LHCN-M2 (cell line): ENCODE measurements at regions not wholly inside any gene's neighbourhood (a gene's known extent, or its start where the extent isn't known, plus 50 kb on each side); places are given as distances from the start of the nearest gene placed in this dataset.
"Not testable (repeated sequence)": the region's sequence is repeated elsewhere in the genome, so short reads cannot be mapped to it uniquely, and the experiment has no call there.

Source experiments
- DNase-seq: peaks from one replicate; pipeline ENCODE4 v3.0.0-alpha.2; 2012; ENCODE audit warnings: low read depth

DNA sequence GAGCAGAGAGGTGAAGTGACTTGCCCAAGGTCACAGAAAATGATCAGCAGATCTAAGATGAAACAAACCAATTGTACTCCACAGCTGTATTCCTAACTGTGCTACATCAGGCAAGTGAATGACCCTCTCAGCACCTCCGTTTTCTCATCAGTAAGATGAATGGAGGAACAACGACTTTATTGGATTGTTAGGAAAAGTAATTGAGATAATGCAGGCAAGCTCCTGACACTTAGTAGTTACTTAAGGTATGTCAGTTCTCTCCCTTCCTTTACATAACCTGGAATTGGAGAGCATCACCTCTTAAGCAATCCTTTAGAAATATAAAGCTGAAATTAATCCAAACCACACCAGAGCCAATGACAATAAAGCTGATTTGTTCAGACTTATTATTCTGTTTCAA is 451.2 kb upstream of the CD180 start:
- DNase-seq: no peak

DNA sequence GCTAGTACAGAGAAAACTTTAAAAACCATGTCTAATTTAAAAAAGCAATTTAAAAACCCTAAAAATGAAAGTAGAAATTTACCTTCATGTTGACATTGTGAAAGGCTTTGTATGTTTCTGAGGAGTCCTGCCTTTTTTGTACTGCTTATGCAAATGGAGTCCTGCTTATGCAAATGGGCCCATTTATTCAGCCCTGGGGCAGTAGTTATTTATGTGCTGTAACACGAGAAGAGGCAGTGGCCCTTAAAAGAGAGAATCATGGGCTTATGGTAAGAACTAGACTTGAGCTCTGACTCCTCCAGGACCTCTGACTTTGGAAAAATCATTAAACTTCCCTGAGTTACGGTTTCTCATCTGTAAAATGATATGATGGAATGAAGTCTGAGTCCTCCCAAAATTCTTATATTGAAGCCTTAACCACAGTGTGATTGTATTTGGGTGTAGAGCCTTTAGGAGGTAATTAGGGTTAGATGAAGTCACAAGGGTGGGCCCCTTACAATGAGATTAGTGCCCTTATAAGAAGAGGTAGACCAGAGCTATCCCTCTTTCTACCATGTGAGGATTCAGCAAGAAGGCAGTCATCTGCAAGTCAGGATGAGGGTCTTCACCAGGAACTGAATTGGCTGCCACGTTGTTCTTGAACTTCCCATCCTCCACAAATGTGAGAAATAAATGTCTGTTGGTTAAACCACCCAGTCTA is 447.8 kb upstream of the CD180 start:
- no peak for DNase-seq

- DNase-seq: peak; percentile 14
Measured at GRCh38 chr5:67643536-67643935, 446.9 kb upstream of the CD180 start.

DNA sequence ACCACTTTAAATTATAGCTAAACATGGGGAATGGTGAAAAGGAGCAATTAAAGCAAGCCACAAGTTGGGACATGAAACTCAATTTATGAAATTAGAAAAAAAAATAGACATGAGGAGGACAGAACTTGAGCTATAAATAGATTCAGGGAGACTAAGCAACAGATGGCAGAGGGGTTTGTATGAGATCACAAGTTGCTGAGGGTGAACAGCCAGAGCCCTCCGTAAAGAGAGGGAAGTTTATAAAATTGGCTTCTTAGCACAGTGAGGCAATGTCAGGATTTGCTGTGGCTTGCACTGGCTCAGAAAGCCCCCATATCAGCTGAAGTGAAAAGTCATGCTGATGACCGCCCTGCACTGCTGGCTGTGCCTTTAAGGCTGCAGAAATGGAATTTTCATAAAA is 443.4 kb upstream of the CD180 start:
- DNase-seq: peak; percentile 62

DNA sequence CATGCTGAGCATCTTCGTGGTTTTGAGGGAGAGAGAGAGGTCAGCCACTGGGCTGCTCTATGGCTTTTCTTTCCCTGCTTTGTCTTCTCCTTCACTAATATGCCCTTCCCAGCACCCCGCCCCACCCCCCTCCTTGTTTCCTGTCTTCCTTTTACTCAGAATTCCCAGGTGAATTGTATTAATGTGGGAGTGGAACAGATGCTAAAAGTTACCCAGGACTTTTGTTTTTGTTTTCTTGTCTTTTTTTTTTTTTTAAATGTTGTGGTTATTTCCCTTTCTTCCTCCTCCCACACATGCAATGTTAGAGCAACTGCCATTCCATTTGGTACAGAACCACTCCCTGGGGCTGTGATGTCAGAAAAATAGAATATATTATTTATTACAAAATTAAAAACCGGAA is 442.7 kb upstream of the CD180 start:
- peak; percentile 80 for DNase-seq

GRCh38 chr5:67636850-67637524 is 440.4 kb upstream of the CD180 start:
- DNase-seq: no peak

GRCh38 chr5:67636091-67636490 is 439.5 kb upstream of the CD180 start:
- DNase-seq: peak; percentile 15

- DNase-seq: not testable (repeated sequence)
Measured at GRCh38 chr5:67627079-67627478, 430.5 kb upstream of the CD180 start.

DNA sequence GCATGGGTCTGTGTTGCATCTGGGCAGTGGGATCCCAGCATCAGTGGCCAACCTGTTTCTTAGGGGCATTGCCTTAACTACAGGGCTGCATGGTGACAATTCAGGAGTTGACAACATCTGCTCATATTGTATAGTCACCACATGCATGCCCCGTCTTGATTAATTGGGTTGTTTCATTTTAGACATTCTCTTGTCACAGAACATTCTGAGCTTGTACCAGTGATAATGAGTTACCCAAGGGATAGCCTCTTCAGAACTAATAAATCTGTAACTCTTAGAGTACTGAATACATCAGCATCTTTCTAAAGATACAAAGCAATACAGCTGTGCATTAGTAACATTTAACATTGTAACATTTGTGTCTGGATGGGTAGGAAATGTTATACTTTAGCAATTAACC is 426.5 kb upstream of the CD180 start:
- no peak for DNase-seq

DNA sequence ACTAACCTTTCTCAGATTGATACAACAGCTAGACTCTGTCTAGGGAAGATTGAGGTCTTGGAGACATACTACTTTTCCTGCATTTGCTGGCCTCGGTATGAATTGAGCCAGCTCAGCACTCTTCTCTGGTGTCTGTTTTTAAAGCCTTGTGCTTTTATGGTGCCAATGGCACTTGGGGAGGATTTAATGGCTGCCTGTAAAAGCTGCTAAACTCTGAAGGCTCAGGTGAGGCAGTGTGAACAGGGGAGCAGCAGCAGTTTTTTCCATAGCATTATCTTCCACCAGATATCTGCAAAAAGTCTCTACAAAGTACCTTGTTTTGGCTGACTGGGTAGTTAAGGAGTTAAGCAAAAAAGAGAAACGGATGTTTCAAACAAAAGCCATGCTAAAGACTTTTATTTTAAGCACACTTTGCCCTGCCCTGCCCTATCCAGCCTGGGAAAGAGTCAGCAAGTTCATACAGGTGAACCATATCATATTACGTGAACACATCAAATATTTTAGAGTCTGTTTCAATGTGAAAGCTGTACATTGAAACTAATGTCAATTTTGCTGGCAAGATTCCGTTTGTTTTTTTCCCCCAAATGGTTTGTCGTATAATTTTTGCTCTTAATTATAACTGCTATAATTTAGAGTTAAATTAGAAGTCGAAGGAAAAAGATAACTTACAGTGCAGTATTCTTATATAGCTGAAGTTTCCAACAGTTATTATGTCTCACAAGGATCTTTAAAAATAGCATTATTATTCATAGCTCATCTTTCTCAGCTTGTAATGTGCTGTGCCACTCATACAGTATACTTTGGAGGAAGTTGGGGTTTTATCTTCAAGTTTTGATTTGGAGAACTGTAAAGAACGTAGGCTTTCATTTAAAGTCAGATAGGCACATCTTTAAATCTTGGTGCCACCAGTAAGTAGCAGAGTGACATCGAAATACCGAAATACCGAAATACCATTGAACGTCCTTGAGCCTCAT is 424.1 kb upstream of the CD180 start:
- no peak for DNase-seq

DNA sequence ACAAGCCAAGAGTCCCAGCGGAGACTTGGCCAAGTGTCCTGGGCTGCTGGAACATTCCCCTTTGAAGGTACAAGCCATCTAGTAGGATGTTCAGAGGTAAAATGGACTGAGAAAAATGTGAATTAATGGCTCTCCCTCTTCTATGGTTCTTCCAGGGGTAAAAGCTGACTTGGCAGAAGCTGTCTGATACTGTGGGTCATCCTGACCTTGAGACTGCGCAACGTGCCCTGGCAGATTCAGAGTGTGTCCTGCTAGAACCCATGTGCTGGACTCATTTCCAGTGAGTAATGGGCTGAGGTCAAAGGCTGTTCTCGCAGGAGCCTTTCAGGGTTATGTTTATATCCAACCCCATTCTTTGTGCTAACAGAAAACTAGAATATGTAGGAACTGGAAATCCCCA is 423.0 kb upstream of the CD180 start:
- no peak for DNase-seq

GRCh38 chr5:67619235-67619634 is 422.6 kb upstream of the CD180 start:
- no peak for DNase-seq

GRCh38 chr5:67617051-67617450 is 420.5 kb upstream of the CD180 start:
- no peak for DNase-seq

GRCh38 chr5:67612961-67613360 is 416.4 kb upstream of the CD180 start:
- no peak for DNase-seq

GRCh38 chr5:67610186-67610912 is 413.8 kb upstream of the CD180 start:
- DNase-seq: no peak

DNA sequence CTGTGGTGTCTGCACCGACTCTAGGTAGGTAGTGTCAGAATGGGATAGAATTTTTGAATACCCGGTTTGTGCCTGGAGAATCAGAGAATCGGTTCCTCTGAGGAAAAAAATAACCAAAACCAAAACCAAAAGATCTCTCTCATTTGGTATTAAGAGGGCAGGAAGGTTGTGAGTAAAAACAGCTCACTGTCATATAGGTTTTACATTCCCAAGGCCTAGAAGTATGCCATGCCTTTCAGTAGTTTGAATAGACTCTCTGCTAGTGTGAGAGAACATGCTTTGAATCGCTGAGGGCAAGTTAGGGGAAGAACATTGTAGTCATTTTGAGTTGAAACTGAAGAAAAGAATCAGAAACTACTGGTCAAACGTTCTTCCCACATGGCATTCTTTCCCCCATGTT is 411.4 kb upstream of the CD180 start:
- no peak for DNase-seq

GRCh38 chr5:67606586-67606947 is 410.0 kb upstream of the CD180 start:
- no peak for DNase-seq

GRCh38 chr5:67605730-67606585 is 409.4 kb upstream of the CD180 start:
- DNase-seq: no peak

DNA sequence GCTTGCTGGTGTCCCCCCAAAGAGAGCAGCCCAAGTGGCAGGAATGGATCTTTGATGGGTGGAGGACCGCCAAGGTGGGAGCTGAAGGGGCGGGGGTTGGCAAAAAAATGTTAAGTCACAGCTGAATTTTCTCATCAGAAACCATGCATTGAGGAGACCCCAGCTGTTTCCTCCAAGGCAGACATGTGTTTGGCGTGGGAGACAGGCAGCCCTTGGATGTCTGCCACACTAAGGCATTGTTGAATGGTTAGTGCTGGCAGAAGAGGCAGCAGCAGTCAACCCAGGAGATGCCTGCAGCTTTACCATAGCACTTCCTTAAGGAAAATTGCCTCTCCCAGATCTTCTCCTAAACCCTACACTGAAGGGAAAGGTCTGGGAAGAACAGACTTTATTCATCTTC is 394.9 kb upstream of the CD180 start:
- no peak for DNase-seq

GRCh38 chr5:67588389-67588788 is 391.8 kb upstream of the CD180 start:
- DNase-seq: peak; percentile 64

- DNase-seq: peak; percentile 47
Measured at GRCh38 chr5:67581203-67581602, 384.6 kb upstream of the CD180 start.
